H9 (cell line): ENCODE measurements at regions not wholly inside any gene's neighbourhood (a gene's known extent, or its start where the extent isn't known, plus 50 kb on each side); places are given as distances from the start of the nearest gene placed in this dataset.
"Not testable (repeated sequence)": the region's sequence is repeated elsewhere in the genome, so short reads cannot be mapped to it uniquely, and the experiment has no call there.

ENCODE experiments used
- DNase-seq: peaks from one replicate; pipeline ENCODE4 v3.0.0-alpha.2; 2017
- H2AFZ ChIP-seq: one replicate; pipeline ENCODE4 v1.6.1; 2013; ENCODE audit warnings: mild to moderate bottlenecking, low read length, control low read depth, moderate library complexity
- H2AK5ac ChIP-seq: 2 replicates; pipeline ENCODE4 v1.6.1; 2013; ENCODE audit warnings: low read length, control low read depth, mixed read lengths; ENCODE audit not compliant: insufficient read length
- H2BK120ac ChIP-seq: one replicate; pipeline ENCODE4 v1.6.1; 2013; ENCODE audit warnings: low read depth, mild to moderate bottlenecking, low read length, control low read depth, inconsistent platforms; ENCODE audit not compliant: poor library complexity, severe bottlenecking
- H2BK12ac ChIP-seq: 2 replicates; pipeline ENCODE4 v1.6.1; 2013; ENCODE audit warnings: low read length, control low read depth, mixed read lengths, low read depth; ENCODE audit not compliant: insufficient read length
- H2BK15ac ChIP-seq: 2 replicates; pipeline ENCODE4 v1.6.1; 2013; ENCODE audit warnings: low read depth, low read length, control low read depth
- H2BK20ac ChIP-seq: one replicate; pipeline ENCODE4 v1.6.1; 2013; ENCODE audit warnings: low read depth, mild to moderate bottlenecking, low read length, control low read depth, inconsistent platforms; ENCODE audit not compliant: poor library complexity, severe bottlenecking
- H2BK5ac ChIP-seq: 2 replicates; pipeline ENCODE4 v1.6.1; 2013; ENCODE audit warnings: low read length, control low read depth, mixed read lengths; ENCODE audit not compliant: insufficient read length
- H3K14ac ChIP-seq: 2 replicates; pipeline ENCODE4 v1.6.1; 2013; ENCODE audit warnings: low read length, control low read depth; ENCODE audit not compliant: insufficient read depth
- H3K18ac ChIP-seq: 2 replicates; pipeline ENCODE4 v1.6.1; 2013; ENCODE audit warnings: low read depth, mild to moderate bottlenecking, mixed read lengths, low read length, control low read depth; ENCODE audit not compliant: insufficient read length
- H3K23ac ChIP-seq: 2 replicates; pipeline ENCODE4 v1.6.1; 2013; ENCODE audit warnings: low read length, control low read depth, mixed read lengths, low read depth; ENCODE audit not compliant: insufficient read length
- H3K23me2 ChIP-seq: 2 replicates; pipeline ENCODE4 v1.6.1; 2013; ENCODE audit warnings: low read depth, mild to moderate bottlenecking, mixed read lengths, low read length, control low read depth; ENCODE audit not compliant: insufficient read length, poor library complexity, severe bottlenecking
- H3K27ac ChIP-seq: 2 replicates; pipeline ENCODE4 v1.5.1; 2013; ENCODE audit warnings: low read length, control low read depth, mixed read lengths, low read depth; ENCODE audit not compliant: insufficient read length
- H3K27me3 ChIP-seq: 2 replicates; pipeline ENCODE4 v1.6.1; 2013; ENCODE audit warnings: low read length, control low read depth, inconsistent platforms; ENCODE audit not compliant: insufficient read depth
- H3K4ac ChIP-seq: 2 replicates; pipeline ENCODE4 v1.6.1; 2013; ENCODE audit warnings: low read depth, mild to moderate bottlenecking, control low read depth, inconsistent platforms, low read length, moderate library complexity
- H3K4me1 ChIP-seq: 2 replicates; pipeline ENCODE4 v1.6.1; 2013; ENCODE audit warnings: low read length, control low read depth, inconsistent platforms; ENCODE audit not compliant: insufficient read depth
- H3K4me2 ChIP-seq: 2 replicates; pipeline ENCODE4 v1.6.1; 2013; ENCODE audit warnings: low read length, control low read depth, mixed read lengths; ENCODE audit not compliant: insufficient read length, insufficient read depth
- H3K56ac ChIP-seq: 2 replicates; pipeline ENCODE4 v1.6.1; 2013; ENCODE audit warnings: low read depth, mild to moderate bottlenecking, mixed read lengths, low read length, control low read depth; ENCODE audit not compliant: insufficient read length
- H3K79me1 ChIP-seq: 2 replicates; pipeline ENCODE4 v1.6.1; 2013; ENCODE audit warnings: low read depth, mild to moderate bottlenecking, moderate library complexity, low read length, control low read depth, inconsistent platforms; ENCODE audit not compliant: insufficient read depth, poor library complexity, severe bottlenecking
- H3K79me2 ChIP-seq: 2 replicates; pipeline ENCODE4 v1.6.1; 2013; ENCODE audit warnings: low read length, control low read depth, inconsistent platforms; ENCODE audit not compliant: insufficient read depth
- H3K9ac ChIP-seq: 2 replicates; pipeline ENCODE4 v1.6.1; 2013; ENCODE audit warnings: low read length, control low read depth, mixed read lengths; ENCODE audit not compliant: insufficient read length; ENCODE audit errors: extremely low read depth
- H3K9me3 ChIP-seq: one replicate; pipeline ENCODE4 v1.6.1; 2013; ENCODE audit warnings: low read depth, low read length, inconsistent platforms; ENCODE audit not compliant: control insufficient read depth
- H3T11ph ChIP-seq: one replicate; pipeline ENCODE4 v1.6.1; 2013; ENCODE audit warnings: mild to moderate bottlenecking, low read length, control low read depth, inconsistent platforms
- H4K20me1 ChIP-seq: one replicate; pipeline ENCODE4 v1.6.1; 2013; ENCODE audit not compliant: control insufficient read depth, insufficient read length, insufficient read depth
- H4K5ac ChIP-seq: 2 replicates; pipeline ENCODE4 v1.6.1; 2013; ENCODE audit warnings: low read depth, mild to moderate bottlenecking, mixed read lengths, low read length, control low read depth; ENCODE audit not compliant: insufficient read length
- H4K8ac ChIP-seq: replicated peaks from 2 replicates; pipeline ENCODE4 v1.6.1; 2013; ENCODE audit warnings: low read length, control low read depth, mixed read lengths, low read depth; ENCODE audit not compliant: insufficient read length
- H4K91ac ChIP-seq: 2 replicates; pipeline ENCODE4 v1.6.1; 2013; ENCODE audit warnings: low read depth, mild to moderate bottlenecking, moderate library complexity, mixed read lengths, low read length, control low read depth; ENCODE audit not compliant: insufficient read length
- H3K27ac Mint-ChIP-seq, 3 experiments: 2 replicates in 2 of 3; 3 replicates in 1 of 3; pipeline ENCODE4 v1.8.0; 2020 to 2021; ENCODE audit warnings: mixed read lengths in 3 of 3, mild to moderate bottlenecking in 1 of 3, moderate library complexity in 1 of 3
- H3K27me3 Mint-ChIP-seq: 2 replicates; pipeline ENCODE4 v1.8.0; 2021; ENCODE audit warnings: low read depth, mild to moderate bottlenecking, moderate library complexity, mixed read lengths
- H3K36me3 Mint-ChIP-seq, 3 experiments: 2 replicates in 2 of 3; 3 replicates in 1 of 3; pipeline ENCODE4 v1.8.0; 2020 to 2021; ENCODE audit warnings: low read depth in 3 of 3, mixed read lengths in 3 of 3; ENCODE audit not compliant: insufficient read depth in 1 of 3
- H3K4me1 Mint-ChIP-seq, 2 experiments: 2 replicates each; pipeline ENCODE4 v1.8.0; 2020; ENCODE audit warnings: mixed read lengths in 2 of 2
- H3K4me3 Mint-ChIP-seq, 2 experiments: 2 replicates in 1 of 2; 3 replicates in 1 of 2; pipeline ENCODE4 v1.8.0; 2020 to 2021; ENCODE audit warnings: mild to moderate bottlenecking in 2 of 2, mixed read lengths in 2 of 2, moderate library complexity in 1 of 2
- H3K9me3 Mint-ChIP-seq, 2 experiments: 2 replicates in 1 of 2; 3 replicates in 1 of 2; pipeline ENCODE4 v1.8.0; 2020; ENCODE audit warnings: mild to moderate bottlenecking in 2 of 2, mixed read lengths in 2 of 2, moderate library complexity in 1 of 2
- WGBS: extraction: QIAGEN DNeasy Blood & Tissue Kit; methylation state at CpG from one replicate; pipeline ENCODE4 v1.1.7; 2013; ENCODE audit warnings: missing lambda C conversion rate, low lambda C conversion rate, mixed read lengths; ENCODE audit not compliant: insufficient read length; ENCODE audit errors: extremely low coverage; 5-methylcytosine and 5-hydroxymethylcytosine counted together

GRCh38 chr6:75031102-75031501 is 174.8 kb downstream of the COL12A1 start:
- H3K27me3 ChIP-seq, H2BK120ac ChIP-seq, H3K9me3 Mint-ChIP-seq, H3K4ac ChIP-seq, H2AFZ ChIP-seq, H3K27me3 Mint-ChIP-seq, H3K23ac ChIP-seq, H3K18ac ChIP-seq, H3K4me1 Mint-ChIP-seq, H4K5ac ChIP-seq, H3K36me3 Mint-ChIP-seq, H4K91ac ChIP-seq, H2BK15ac ChIP-seq, DNase-seq, H3K27ac ChIP-seq, H3T11ph ChIP-seq, H4K8ac ChIP-seq, H3K4me1 ChIP-seq, H2AK5ac ChIP-seq, H3K27ac Mint-ChIP-seq, H2BK20ac ChIP-seq, H3K4me2 ChIP-seq, H3K14ac ChIP-seq, H2BK5ac ChIP-seq, H3K79me2 ChIP-seq, H3K4me3 Mint-ChIP-seq, H3K9ac ChIP-seq, H3K23me2 ChIP-seq, H2BK12ac ChIP-seq, H3K79me1 ChIP-seq, H3K9me3 ChIP-seq, H4K20me1 ChIP-seq, H3K56ac ChIP-seq: not testable (repeated sequence)
- WGBS = no CpG with 5 or more reads among the region's 6 CpGs
